GM23338 (cell line): ENCODE measurements at regions not wholly inside any gene's neighbourhood (a gene's known extent, or its start where the extent isn't known, plus 50 kb on each side); places are given as distances from the start of the nearest gene placed in this dataset.

ENCODE experiments used
- ATAC-seq: fragments of 200-7000 bp; cut with Tn5 transposase; 3 replicates; pipeline ENCODE4 v1.9.1; 2020
- DNase-seq: peaks from one replicate; pipeline ENCODE4 v3.0.0-alpha.2; 2015; ENCODE audit warnings: low spot score
- H2AFZ ChIP-seq: fragments of 200-600 bp; sonication (generic); 2 replicates; pipeline ENCODE4 v1.8.0; 2016; ENCODE audit warnings: antibody characterized with exemption, mild to moderate bottlenecking, moderate library complexity
- H3F3A ChIP-seq: fragments of 200-600 bp; sonication (generic); replicated peaks from 2 replicates; pipeline ENCODE4 v1.8.0; 2017; ENCODE audit warnings: antibody characterized with exemption, mixed run types, low read depth
- H3K27ac ChIP-seq: fragments of 200-600 bp; sonication (generic); 2 replicates; pipeline ENCODE4 v1.6.1; 2016; ENCODE audit warnings: low read depth
- H3K27me3 ChIP-seq: fragments of 200-600 bp; sonication (generic); 2 replicates; pipeline ENCODE4 v1.8.0; 2016; ENCODE audit warnings: mild to moderate bottlenecking, mixed run types, moderate library complexity; ENCODE audit not compliant: insufficient read depth
- H3K36me3 ChIP-seq: fragments of 200-600 bp; sonication (generic); 2 replicates; pipeline ENCODE4 v1.8.0; 2016; ENCODE audit warnings: mild to moderate bottlenecking; ENCODE audit not compliant: insufficient read depth
- H3K4me1 ChIP-seq: fragments of 200-600 bp; sonication (generic); 2 replicates; pipeline ENCODE4 v1.8.0; 2016; ENCODE audit warnings: mild to moderate bottlenecking, moderate library complexity; ENCODE audit not compliant: insufficient read depth
- H3K4me2 ChIP-seq: fragments of 200-600 bp; sonication (generic); 2 replicates; pipeline ENCODE4 v1.7.1; 2017; ENCODE audit warnings: mixed run types
- H3K4me3 ChIP-seq: fragments of 200-600 bp; sonication (generic); 2 replicates; pipeline ENCODE4 v1.6.1; 2016; ENCODE audit warnings: mixed run types
- H3K79me2 ChIP-seq: fragments of 200-600 bp; sonication (generic); replicated peaks from 2 replicates; pipeline ENCODE4 v1.8.0; 2017; ENCODE audit warnings: mild to moderate bottlenecking; ENCODE audit not compliant: insufficient read depth
- H3K9me2 ChIP-seq: fragments of 200-600 bp; sonication (generic); 2 replicates; pipeline ENCODE4 v1.8.0; 2017; ENCODE audit not compliant: insufficient read depth
- H4K20me1 ChIP-seq: fragments of 200-600 bp; sonication (generic); replicated peaks from 2 replicates; pipeline ENCODE4 v1.8.0; 2017; ENCODE audit warnings: mild to moderate bottlenecking; ENCODE audit not compliant: insufficient read depth
- H3K27ac Mint-ChIP-seq: 2 replicates; pipeline ENCODE4 v1.8.0; 2020; ENCODE audit warnings: inconsistent platforms, mild to moderate bottlenecking, moderate library complexity, mixed read lengths
- H3K27me3 Mint-ChIP-seq: 3 replicates; pipeline ENCODE4 v1.8.0; 2022; ENCODE audit warnings: low read depth, mild to moderate bottlenecking, moderate library complexity, mixed read lengths, inconsistent platforms; ENCODE audit not compliant: insufficient read depth, poor library complexity
- H3K36me3 Mint-ChIP-seq: 3 replicates; pipeline ENCODE4 v1.8.0; 2021; ENCODE audit warnings: low read depth, mild to moderate bottlenecking, inconsistent platforms, moderate library complexity, mixed read lengths
- H3K4me1 Mint-ChIP-seq: 3 replicates; pipeline ENCODE4 v1.8.0; 2020; ENCODE audit warnings: mild to moderate bottlenecking, inconsistent platforms, mixed read lengths
- H3K4me3 Mint-ChIP-seq: 3 replicates; pipeline ENCODE4 v1.8.0; 2021; ENCODE audit warnings: moderate library complexity, mild to moderate bottlenecking, inconsistent platforms, mixed read lengths
- H3K9me3 Mint-ChIP-seq: 3 replicates; pipeline ENCODE4 v1.8.0; 2020; ENCODE audit warnings: moderate library complexity, mild to moderate bottlenecking, inconsistent platforms, mixed read lengths
- TF ChIP-seq, protein P1 (sequence below): fragments of 250-450 bp; sonication (Bioruptor Pico); IDR thresholded peaks from 2 replicates; pipeline ENCODE4 v1.5.0; 2020; ENCODE audit warnings: mild to moderate bottlenecking, moderate library complexity
- TF ChIP-seq, protein P2 (sequence below): IDR thresholded peaks from one replicate; pipeline ENCODE4 v1.6.1; 2018; ENCODE audit warnings: antibody characterized with exemption; ENCODE audit not compliant: unreplicated experiment

DNA sequence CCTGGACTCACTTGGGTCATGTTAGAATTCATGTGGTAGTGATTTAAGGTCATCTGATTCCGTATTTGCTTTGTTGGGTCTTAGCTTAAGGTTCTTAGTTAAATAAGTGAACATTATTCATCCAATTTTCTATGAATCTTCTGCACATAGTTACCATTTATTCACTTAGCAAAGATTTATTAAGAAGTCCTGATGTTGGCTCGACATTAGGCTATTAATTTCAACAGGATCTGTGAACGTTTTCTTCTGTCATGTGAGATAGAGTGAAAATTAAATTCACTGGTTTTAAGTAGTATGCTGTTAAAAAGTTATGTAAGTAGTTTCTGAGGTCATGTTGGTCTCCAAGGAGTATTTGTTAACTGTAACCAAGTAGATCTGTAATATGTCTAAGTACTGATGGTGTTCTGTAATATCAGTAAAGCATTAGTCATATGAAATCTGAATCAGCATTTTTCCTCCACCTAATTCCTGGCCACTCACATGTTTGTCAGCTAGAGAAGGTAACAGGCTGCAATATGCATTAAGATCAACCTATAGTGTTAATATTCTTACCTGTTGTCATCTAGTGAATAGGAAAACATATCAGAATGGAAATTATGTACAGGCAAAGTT, 155.6 kb downstream of the PCDH7 start (continued):
- TF ChIP-seq, protein P1, sequence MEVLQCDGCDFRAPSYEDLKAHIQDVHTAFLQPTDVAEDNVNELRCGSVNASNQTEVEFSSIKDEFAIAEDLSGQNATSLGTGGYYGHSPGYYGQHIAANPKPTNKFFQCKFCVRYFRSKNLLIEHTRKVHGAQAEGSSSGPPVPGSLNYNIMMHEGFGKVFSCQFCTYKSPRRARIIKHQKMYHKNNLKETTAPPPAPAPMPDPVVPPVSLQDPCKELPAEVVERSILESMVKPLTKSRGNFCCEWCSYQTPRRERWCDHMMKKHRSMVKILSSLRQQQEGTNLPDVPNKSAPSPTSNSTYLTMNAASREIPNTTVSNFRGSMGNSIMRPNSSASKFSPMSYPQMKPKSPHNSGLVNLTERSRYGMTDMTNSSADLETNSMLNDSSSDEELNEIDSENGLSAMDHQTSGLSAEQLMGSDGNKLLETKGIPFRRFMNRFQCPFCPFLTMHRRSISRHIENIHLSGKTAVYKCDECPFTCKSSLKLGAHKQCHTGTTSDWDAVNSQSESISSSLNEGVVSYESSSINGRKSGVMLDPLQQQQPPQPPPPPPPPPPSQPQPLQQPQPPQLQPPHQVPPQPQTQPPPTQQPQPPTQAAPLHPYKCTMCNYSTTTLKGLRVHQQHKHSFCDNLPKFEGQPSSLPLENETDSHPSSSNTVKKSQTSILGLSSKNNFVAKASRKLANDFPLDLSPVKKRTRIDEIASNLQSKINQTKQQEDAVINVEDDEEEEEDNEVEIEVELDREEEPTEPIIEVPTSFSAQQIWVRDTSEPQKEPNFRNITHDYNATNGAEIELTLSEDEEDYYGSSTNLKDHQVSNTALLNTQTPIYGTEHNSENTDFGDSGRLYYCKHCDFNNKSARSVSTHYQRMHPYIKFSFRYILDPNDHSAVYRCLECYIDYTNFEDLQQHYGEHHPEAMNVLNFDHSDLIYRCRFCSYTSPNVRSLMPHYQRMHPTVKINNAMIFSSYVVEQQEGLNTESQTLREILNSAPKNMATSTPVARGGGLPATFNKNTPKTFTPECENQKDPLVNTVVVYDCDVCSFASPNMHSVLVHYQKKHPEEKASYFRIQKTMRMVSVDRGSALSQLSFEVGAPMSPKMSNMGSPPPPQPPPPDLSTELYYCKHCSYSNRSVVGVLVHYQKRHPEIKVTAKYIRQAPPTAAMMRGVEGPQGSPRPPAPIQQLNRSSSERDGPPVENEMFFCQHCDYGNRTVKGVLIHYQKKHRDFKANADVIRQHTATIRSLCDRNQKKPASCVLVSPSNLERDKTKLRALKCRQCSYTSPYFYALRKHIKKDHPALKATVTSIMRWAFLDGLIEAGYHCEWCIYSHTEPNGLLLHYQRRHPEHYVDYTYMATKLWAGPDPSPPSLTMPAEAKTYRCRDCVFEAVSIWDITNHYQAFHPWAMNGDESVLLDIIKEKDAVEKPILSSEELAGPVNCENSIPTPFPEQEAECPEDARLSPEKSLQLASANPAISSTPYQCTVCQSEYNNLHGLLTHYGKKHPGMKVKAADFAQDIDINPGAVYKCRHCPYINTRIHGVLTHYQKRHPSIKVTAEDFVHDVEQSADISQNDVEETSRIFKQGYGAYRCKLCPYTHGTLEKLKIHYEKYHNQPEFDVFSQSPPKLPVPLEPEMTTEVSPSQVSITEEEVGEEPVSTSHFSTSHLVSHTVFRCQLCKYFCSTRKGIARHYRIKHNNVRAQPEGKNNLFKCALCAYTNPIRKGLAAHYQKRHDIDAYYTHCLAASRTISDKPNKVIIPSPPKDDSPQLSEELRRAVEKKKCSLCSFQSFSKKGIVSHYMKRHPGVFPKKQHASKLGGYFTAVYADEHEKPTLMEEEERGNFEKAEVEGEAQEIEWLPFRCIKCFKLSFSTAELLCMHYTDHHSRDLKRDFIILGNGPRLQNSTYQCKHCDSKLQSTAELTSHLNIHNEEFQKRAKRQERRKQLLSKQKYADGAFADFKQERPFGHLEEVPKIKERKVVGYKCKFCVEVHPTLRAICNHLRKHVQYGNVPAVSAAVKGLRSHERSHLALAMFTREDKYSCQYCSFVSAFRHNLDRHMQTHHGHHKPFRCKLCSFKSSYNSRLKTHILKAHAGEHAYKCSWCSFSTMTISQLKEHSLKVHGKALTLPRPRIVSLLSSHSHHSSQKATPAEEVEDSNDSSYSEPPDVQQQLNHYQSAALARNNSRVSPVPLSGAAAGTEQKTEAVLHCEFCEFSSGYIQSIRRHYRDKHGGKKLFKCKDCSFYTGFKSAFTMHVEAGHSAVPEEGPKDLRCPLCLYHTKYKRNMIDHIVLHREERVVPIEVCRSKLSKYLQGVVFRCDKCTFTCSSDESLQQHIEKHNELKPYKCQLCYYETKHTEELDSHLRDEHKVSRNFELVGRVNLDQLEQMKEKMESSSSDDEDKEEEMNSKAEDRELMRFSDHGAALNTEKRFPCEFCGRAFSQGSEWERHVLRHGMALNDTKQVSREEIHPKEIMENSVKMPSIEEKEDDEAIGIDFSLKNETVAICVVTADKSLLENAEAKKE = no peak

DNA sequence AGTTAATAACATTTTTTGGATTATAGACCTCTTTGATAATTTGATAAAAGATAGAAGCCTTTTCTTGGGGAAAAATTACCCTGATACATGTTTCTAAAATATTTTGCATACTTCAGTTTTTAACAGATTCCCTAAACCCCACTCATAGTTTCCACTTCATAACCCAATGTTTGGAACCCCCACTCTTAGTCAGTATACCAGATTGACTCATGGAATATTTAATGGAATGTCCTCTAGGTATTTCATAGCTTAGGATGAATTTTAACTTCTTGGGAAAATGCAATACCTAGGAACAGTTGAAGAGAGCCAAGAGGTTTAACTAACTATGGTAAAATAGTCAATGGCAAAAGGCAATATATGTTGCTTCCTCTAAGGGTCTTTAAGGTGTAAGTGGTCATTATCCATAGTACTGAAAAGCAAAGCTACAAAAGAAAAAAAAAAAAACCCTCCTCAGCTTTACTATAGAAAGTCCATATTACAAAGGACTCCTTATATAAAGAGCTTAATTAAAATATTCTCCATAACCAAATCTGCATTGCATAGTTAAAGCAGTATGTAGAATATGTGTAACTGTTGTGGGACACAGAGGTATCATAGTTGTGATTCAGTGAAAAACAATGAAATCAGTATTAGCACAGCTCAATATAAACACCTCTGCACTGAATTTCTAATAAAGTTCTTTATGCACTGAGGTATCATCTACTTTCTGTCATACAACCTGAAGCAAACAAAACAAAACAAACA, 159.9 kb downstream of the PCDH7 start:
- DNase-seq = no peak
- no peak overlapping the region for H3K4me2 ChIP-seq
- peaks cover 12% of the 10 kb centered on the region; the same call in 1 of the 2 replicates for H3K4me1 ChIP-seq
- Mint-ChIP-seq H3K27ac (no peak overlapping the region), H3K27me3 (peaks cover 1% of the 10 kb centered on the region), H3K9me3 (peaks cover under 1% of the 10 kb centered on the region; the same call in 1 of the 3 replicates), H3K36me3 (no peaks in the 10 kb centered on the region), H3K4me3 (no peak overlapping the region), H3K4me1 (peaks cover 9% of the 10 kb centered on the region)
- H3K4me3 ChIP-seq = no peak overlapping the region
- TF ChIP-seq, protein P2, sequence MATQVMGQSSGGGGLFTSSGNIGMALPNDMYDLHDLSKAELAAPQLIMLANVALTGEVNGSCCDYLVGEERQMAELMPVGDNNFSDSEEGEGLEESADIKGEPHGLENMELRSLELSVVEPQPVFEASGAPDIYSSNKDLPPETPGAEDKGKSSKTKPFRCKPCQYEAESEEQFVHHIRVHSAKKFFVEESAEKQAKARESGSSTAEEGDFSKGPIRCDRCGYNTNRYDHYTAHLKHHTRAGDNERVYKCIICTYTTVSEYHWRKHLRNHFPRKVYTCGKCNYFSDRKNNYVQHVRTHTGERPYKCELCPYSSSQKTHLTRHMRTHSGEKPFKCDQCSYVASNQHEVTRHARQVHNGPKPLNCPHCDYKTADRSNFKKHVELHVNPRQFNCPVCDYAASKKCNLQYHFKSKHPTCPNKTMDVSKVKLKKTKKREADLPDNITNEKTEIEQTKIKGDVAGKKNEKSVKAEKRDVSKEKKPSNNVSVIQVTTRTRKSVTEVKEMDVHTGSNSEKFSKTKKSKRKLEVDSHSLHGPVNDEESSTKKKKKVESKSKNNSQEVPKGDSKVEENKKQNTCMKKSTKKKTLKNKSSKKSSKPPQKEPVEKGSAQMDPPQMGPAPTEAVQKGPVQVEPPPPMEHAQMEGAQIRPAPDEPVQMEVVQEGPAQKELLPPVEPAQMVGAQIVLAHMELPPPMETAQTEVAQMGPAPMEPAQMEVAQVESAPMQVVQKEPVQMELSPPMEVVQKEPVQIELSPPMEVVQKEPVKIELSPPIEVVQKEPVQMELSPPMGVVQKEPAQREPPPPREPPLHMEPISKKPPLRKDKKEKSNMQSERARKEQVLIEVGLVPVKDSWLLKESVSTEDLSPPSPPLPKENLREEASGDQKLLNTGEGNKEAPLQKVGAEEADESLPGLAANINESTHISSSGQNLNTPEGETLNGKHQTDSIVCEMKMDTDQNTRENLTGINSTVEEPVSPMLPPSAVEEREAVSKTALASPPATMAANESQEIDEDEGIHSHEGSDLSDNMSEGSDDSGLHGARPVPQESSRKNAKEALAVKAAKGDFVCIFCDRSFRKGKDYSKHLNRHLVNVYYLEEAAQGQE = no peak
- no peaks in the 10 kb centered on the region for H3K9me2 ChIP-seq
- no peaks in the 10 kb centered on the region for H3K79me2 ChIP-seq
- no peaks in the 10 kb centered on the region for H4K20me1 ChIP-seq
- H2AFZ ChIP-seq = no peak overlapping the region
- H3F3A ChIP-seq = no peaks in the 10 kb centered on the region
- ATAC-seq = no peak
- H3K36me3 ChIP-seq = no peaks in the 10 kb centered on the region
- H3K27ac ChIP-seq = no peak overlapping the region
- H3K27me3 ChIP-seq = no peaks in the 10 kb centered on the region
